ENCODE measurements at regions not wholly inside any gene's neighbourhood (a gene's known extent, or its start where the extent isn't known, plus 50 kb on each side); places are given as distances from the start of the nearest gene placed in this dataset.

DNA sequence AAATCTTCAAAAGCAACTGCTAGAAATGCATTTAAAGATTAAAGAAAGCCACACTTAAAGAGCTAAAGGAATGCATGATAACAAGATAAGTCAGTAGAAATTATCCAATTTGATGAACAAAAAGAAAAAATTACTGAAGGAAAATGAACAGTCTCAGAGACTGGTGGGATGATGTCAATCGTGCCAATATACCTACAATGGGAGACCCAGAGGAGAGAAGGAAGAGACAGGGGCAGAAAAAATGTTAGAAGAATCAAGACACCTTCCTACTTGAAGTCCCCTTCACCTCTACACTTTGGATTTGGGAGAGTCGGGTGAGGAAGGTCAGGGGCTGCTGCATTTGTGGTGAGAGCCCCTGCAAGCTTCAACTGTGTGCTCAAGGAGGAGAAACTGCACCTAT, 216.3 kb downstream of the BUD13 start:
- H2AK5ac ChIP-seq (ENCODE audit: low read length) = no peak overlapping the region
- H3K18ac ChIP-seq (ENCODE audit: low read length) = no peak overlapping the region
- H3K4ac ChIP-seq (ENCODE audit: low read depth, low read length) = no peak overlapping the region
- no peak overlapping the region for H4K12ac ChIP-seq (ENCODE audit: low read depth, low read length)
- no peak overlapping the region for H3K27ac ChIP-seq (ENCODE audit: low read depth, low read length)
- H3K27me3 ChIP-seq (ENCODE audit: insufficient read depth, low read length) = no peaks in the 10 kb centered on the region
- DNase-seq = no peak
- no peaks in the 10 kb centered on the region for H3K79me1 ChIP-seq (ENCODE audit: low read length)
- H2AFZ ChIP-seq (ENCODE audit: insufficient read depth, low read length, poor library complexity) = no peak overlapping the region
- H3K9me3 ChIP-seq (ENCODE audit: insufficient read depth, low read depth, low read length) = peaks cover 4% of the 10 kb centered on the region
- H2BK5ac ChIP-seq (ENCODE audit: low read depth, low read length, poor library complexity) = no peak overlapping the region
- H3K36me3 ChIP-seq (ENCODE audit: control insufficient read depth in 1 of 2, insufficient read depth in 2 of 2, low read length in 2 of 2) = no peaks in the 10 kb centered on the region
- H2BK12ac ChIP-seq (ENCODE audit: low read length) = no peak overlapping the region
- no peak overlapping the region for H2BK120ac ChIP-seq (ENCODE audit: insufficient read depth, low read length, poor library complexity)
- no peak overlapping the region for H3K4me2 ChIP-seq (ENCODE audit: low read length)
- H3K23ac ChIP-seq (ENCODE audit: low read length) = no peak overlapping the region
- no peak overlapping the region for H4K91ac ChIP-seq (ENCODE audit: low read depth, low read length)
- no peak overlapping the region for H3K14ac ChIP-seq (ENCODE audit: low read length)
- H3K4me1 ChIP-seq (ENCODE audit: control insufficient read depth in 1 of 2, insufficient read depth in 2 of 2, low read length in 2 of 2) = no peaks in the 10 kb centered on the region
- no CpG with 5 or more reads among the region's 2 CpGs for WGBS (ENCODE audit: extremely low coverage, insufficient coverage, insufficient read length)
- no peak overlapping the region for H3K9ac ChIP-seq (ENCODE audit: low read length)
- no peak overlapping the region for H3K4me3 ChIP-seq (ENCODE audit: low read depth, low read length)
- H3K79me2 ChIP-seq (ENCODE audit: control insufficient read depth, insufficient read depth, low read length, poor library complexity) = no peaks in the 10 kb centered on the region
- H4K8ac ChIP-seq (ENCODE audit: low read depth, low read length) = no peak overlapping the region

DNA sequence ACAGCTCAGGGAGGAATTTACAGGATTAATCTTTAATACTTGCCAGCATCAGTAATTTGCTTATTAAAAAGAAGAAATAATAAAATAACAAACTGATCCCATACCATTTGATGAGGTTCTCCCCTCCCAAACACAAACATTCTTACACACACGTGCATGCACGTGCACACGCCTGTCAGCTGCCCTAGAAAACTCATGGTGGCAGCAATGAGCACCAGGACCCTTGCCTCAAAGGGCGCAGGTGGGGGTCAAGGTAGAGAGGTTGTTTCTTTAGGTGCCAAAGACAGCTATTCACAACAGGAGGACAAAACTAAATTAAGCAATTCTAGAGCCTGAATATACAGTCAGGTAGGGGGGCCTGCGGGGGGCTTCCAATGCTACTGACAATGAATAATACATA, 219.3 kb downstream of the BUD13 start:
- Histone ChIP-seq H3K23ac (ENCODE audit: low read length) (no peak overlapping the region), H3K4me1 (ENCODE audit: control insufficient read depth in 1 of 2, insufficient read depth in 2 of 2, low read length in 2 of 2) (no peaks in the 10 kb centered on the region), H3K4ac (ENCODE audit: low read depth, low read length) (no peak overlapping the region), H3K79me2 (ENCODE audit: control insufficient read depth, insufficient read depth, low read length, poor library complexity) (no peaks in the 10 kb centered on the region), H4K91ac (ENCODE audit: low read depth, low read length) (no peak overlapping the region), H2BK120ac (ENCODE audit: insufficient read depth, low read length, poor library complexity) (no peak overlapping the region), H3K14ac (ENCODE audit: low read length) (no peak overlapping the region), H2AFZ (ENCODE audit: insufficient read depth, low read length, poor library complexity) (no peak overlapping the region), H2BK5ac (ENCODE audit: low read depth, low read length, poor library complexity) (no peak overlapping the region), H3K79me1 (ENCODE audit: low read length) (no peaks in the 10 kb centered on the region), H3K36me3 (ENCODE audit: control insufficient read depth in 1 of 2, insufficient read depth in 2 of 2, low read length in 2 of 2) (no peaks in the 10 kb centered on the region), H2BK12ac (ENCODE audit: low read length) (no peak overlapping the region), H3K4me2 (ENCODE audit: low read length) (no peak overlapping the region), H3K9me3 (ENCODE audit: insufficient read depth, low read depth, low read length) (peaks cover 9% of the 10 kb centered on the region), H2AK5ac (ENCODE audit: low read length) (no peak overlapping the region), H3K18ac (ENCODE audit: low read length) (no peak overlapping the region), H3K9ac (ENCODE audit: low read length) (no peak overlapping the region), H3K27me3 (ENCODE audit: insufficient read depth, low read length) (no peaks in the 10 kb centered on the region), H3K27ac (ENCODE audit: low read depth, low read length) (no peak overlapping the region), H3K4me3 (ENCODE audit: low read depth, low read length) (no peak overlapping the region), H4K12ac (ENCODE audit: low read depth, low read length) (no peak overlapping the region), H4K8ac (ENCODE audit: low read depth, low read length) (no peak overlapping the region)
- no CpG with 5 or more reads among the region's 5 CpGs for WGBS (ENCODE audit: extremely low coverage, insufficient coverage, insufficient read length)
- no peak for DNase-seq

DNA sequence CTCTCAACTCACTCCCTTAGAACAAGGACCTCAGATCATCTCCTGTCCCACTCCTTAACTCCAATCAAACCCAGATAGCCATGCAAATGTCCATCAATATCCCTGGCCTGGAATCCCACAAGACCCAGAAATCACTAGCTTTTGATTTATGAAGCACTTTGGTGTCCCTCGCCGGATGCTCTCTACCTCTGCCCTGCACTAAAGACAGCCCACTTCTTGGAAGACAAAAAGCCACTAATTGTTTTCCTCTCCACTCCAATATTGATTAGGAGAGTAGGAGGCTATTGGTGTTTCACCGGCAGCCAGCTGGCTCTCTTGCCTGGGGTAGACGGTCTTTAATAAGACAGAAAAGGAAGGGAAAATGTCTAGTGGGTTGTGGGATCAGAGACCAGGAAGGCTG, 221.2 kb downstream of the BUD13 start:
- no peak overlapping the region for H3K18ac ChIP-seq (ENCODE audit: low read length)
- WGBS (ENCODE audit: extremely low coverage, insufficient coverage, insufficient read length) = no CpG with 5 or more reads among the region's 4 CpGs
- H3K4ac ChIP-seq (ENCODE audit: low read depth, low read length) = no peak overlapping the region
- H4K91ac ChIP-seq (ENCODE audit: low read depth, low read length) = no peak overlapping the region
- H3K14ac ChIP-seq (ENCODE audit: low read length) = no peak overlapping the region
- H2AK5ac ChIP-seq (ENCODE audit: low read length) = no peak overlapping the region
- H3K4me1 ChIP-seq (ENCODE audit: control insufficient read depth in 1 of 2, insufficient read depth in 2 of 2, low read length in 2 of 2) = no peaks in the 10 kb centered on the region
- peaks cover 9% of the 10 kb centered on the region for H3K9me3 ChIP-seq (ENCODE audit: insufficient read depth, low read depth, low read length)
- H3K4me3 ChIP-seq (ENCODE audit: low read depth, low read length) = no peak overlapping the region
- no peaks in the 10 kb centered on the region for H3K27me3 ChIP-seq (ENCODE audit: insufficient read depth, low read length)
- no peak overlapping the region for H4K12ac ChIP-seq (ENCODE audit: low read depth, low read length)
- no peak overlapping the region for H3K27ac ChIP-seq (ENCODE audit: low read depth, low read length)
- H3K79me2 ChIP-seq (ENCODE audit: control insufficient read depth, insufficient read depth, low read length, poor library complexity) = no peaks in the 10 kb centered on the region
- no peak overlapping the region for H3K9ac ChIP-seq (ENCODE audit: low read length)
- H3K4me2 ChIP-seq (ENCODE audit: low read length) = no peak overlapping the region
- H2BK120ac ChIP-seq (ENCODE audit: insufficient read depth, low read length, poor library complexity) = no peak overlapping the region
- no peak overlapping the region for H2AFZ ChIP-seq (ENCODE audit: insufficient read depth, low read length, poor library complexity)
- H4K8ac ChIP-seq (ENCODE audit: low read depth, low read length) = no peak overlapping the region
- H3K79me1 ChIP-seq (ENCODE audit: low read length) = no peaks in the 10 kb centered on the region
- no peak overlapping the region for H3K23ac ChIP-seq (ENCODE audit: low read length)
- DNase-seq = no peak
- H3K36me3 ChIP-seq (ENCODE audit: control insufficient read depth in 1 of 2, insufficient read depth in 2 of 2, low read length in 2 of 2) = no peaks in the 10 kb centered on the region
- H2BK12ac ChIP-seq (ENCODE audit: low read length) = no peak overlapping the region
- H2BK5ac ChIP-seq (ENCODE audit: low read depth, low read length, poor library complexity) = no peak overlapping the region

DNA sequence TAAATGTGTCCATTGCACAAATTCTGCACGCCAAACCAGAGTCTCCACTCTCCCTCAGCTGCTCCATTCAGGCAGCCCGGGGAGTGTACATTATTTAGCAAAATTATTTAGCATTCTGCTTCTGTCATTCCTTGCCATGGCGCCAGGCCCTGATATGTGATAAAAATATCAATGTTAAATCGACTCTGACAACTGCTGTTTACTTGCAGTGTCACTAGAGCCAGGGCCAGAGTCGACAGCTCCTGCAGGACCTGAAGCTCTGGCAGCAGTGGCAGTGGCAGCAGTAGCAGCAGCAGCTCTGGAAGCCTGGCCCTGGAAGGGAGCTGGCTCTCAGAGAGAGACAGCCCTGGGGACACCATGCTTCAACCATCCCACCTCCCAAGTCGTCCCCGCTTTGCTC, 224.5 kb downstream of the BUD13 start:
- Histone ChIP-seq H2BK120ac (ENCODE audit: insufficient read depth, low read length, poor library complexity) (no peak overlapping the region), H3K18ac (ENCODE audit: low read length) (no peak overlapping the region), H2BK5ac (ENCODE audit: low read depth, low read length, poor library complexity) (no peak overlapping the region), H4K91ac (ENCODE audit: low read depth, low read length) (no peak overlapping the region), H3K4me2 (ENCODE audit: low read length) (no peak overlapping the region), H2AFZ (ENCODE audit: insufficient read depth, low read length, poor library complexity) (no peak overlapping the region), H3K14ac (ENCODE audit: low read length) (no peak overlapping the region), H3K79me1 (ENCODE audit: low read length) (no peaks in the 10 kb centered on the region), H4K8ac (ENCODE audit: low read depth, low read length) (no peak overlapping the region), H3K79me2 (ENCODE audit: control insufficient read depth, insufficient read depth, low read length, poor library complexity) (no peaks in the 10 kb centered on the region), H3K23ac (ENCODE audit: low read length) (no peak overlapping the region), H2BK12ac (ENCODE audit: low read length) (no peak overlapping the region), H3K9me3 (ENCODE audit: insufficient read depth, low read depth, low read length) (peaks cover 10% of the 10 kb centered on the region), H3K9ac (ENCODE audit: low read length) (no peak overlapping the region), H3K27ac (ENCODE audit: low read depth, low read length) (no peak overlapping the region), H4K12ac (ENCODE audit: low read depth, low read length) (no peak overlapping the region), H3K4me1 (ENCODE audit: control insufficient read depth in 1 of 2, insufficient read depth in 2 of 2, low read length in 2 of 2) (no peaks in the 10 kb centered on the region), H2AK5ac (ENCODE audit: low read length) (no peak overlapping the region), H3K27me3 (ENCODE audit: insufficient read depth, low read length) (no peaks in the 10 kb centered on the region), H3K36me3 (ENCODE audit: control insufficient read depth in 1 of 2, insufficient read depth in 2 of 2, low read length in 2 of 2) (no peaks in the 10 kb centered on the region), H3K4me3 (ENCODE audit: low read depth, low read length) (no peak overlapping the region), H3K4ac (ENCODE audit: low read depth, low read length) (no peak overlapping the region)
- no peak for DNase-seq
- WGBS (ENCODE audit: extremely low coverage, insufficient coverage, insufficient read length) = no CpG with 5 or more reads among the region's 7 CpGs

All from trophoblast cell (in vitro differentiated cells and primary cell).